Tibial nerve (tissue), 4 donors: ENCODE measurements at regions not wholly inside any gene's neighbourhood (a gene's known extent, or its start where the extent isn't known, plus 50 kb on each side); places are given as distances from the start of the nearest gene placed in this dataset.

Source experiments
- DNase-seq, 2 donors: peaks; one replicate each; pipeline ENCODE4 v3.0.0-alpha.2; 2019; ENCODE audit warnings: low spot score in 2 of 2
- H3K27ac ChIP-seq, 4 donors: fragments of 200-600 bp; sonication (generic) in 3 of 4; one replicate each; pipeline ENCODE4 v1.5.1; 2017 to 2019; ENCODE audit warnings: mild to moderate bottlenecking in 1 of 4
- H3K27me3 ChIP-seq, 2 donors: fragments of 200-600 bp; sonication (generic) in 1 of 2; one replicate each; pipeline versions ENCODE4 v1.5.1 to v1.6.0; 2017 to 2019
- H3K36me3 ChIP-seq, 3 donors: fragments of 200-600 bp; sonication (generic); one replicate each; pipeline ENCODE4 v1.5.1; 2018 to 2019
- H3K4me1 ChIP-seq, 4 donors: fragments of 200-600 bp; sonication (generic) in 3 of 4; one replicate each; pipeline ENCODE4 v1.5.1; 2017 to 2019
- H3K4me3 ChIP-seq, 4 donors: fragments of 200-600 bp; sonication (generic) in 3 of 4; one replicate each; pipeline ENCODE4 v1.5.1; 2017 to 2019; ENCODE audit warnings: mild to moderate bottlenecking in 1 of 4, moderate library complexity in 1 of 4
- H3K9me3 ChIP-seq, 4 donors: fragments of 200-600 bp; sonication (generic) in 3 of 4; one replicate each; pipeline ENCODE4 v1.5.1; 2017 to 2019
- EP300 ChIP-seq, 2 donors: sonication (generic); formaldehyde crosslinking; IDR thresholded peaks; one replicate each; pipeline ENCODE4 v1.6.1; 2017; ENCODE audit warnings: antibody characterized with exemption in 2 of 2, mild to moderate bottlenecking in 1 of 2
- POLR2A ChIP-seq, 2 donors: fragments of 450-650 bp; IDR thresholded peaks; one replicate each; pipeline ENCODE4 v1.6.1; 2017; ENCODE audit warnings: antibody characterized with exemption in 2 of 2, mild to moderate bottlenecking in 2 of 2, moderate library complexity in 2 of 2
- WGBS, 2 donors: methylation state at CpG; one replicate each; pipeline ENCODE4 v1.1.5; 2018; 5-methylcytosine and 5-hydroxymethylcytosine counted together
- TF ChIP-seq, protein P1 (sequence below), 5 experiments: fragments of 200-600 bp in 3 of 5; fragments of 450-650 bp in 2 of 5; sonication (generic) in 3 of 5; IDR thresholded peaks; one replicate each; pipeline ENCODE4 v1.5.1; 2016 to 2019; ENCODE audit warnings: antibody characterized with exemption in 5 of 5, mild to moderate bottlenecking in 3 of 5, moderate library complexity in 2 of 5

- Histone ChIP-seq H3K4me3 (no peak overlapping the region), H3K4me1 (no peaks in the 10 kb centered on the region), H3K27me3 (no peaks in the 10 kb centered on the region), H3K36me3 (no peaks in the 10 kb centered on the region), H3K9me3 (no peaks in the 10 kb centered on the region), H3K27ac (no peak overlapping the region)
- TF ChIP-seq EP300 (IDR thresholded peaks at IDR 0.05): no peak
- TF ChIP-seq POLR2A (IDR thresholded peaks at IDR 0.05): no peak
- TF ChIP-seq, protein P1, sequence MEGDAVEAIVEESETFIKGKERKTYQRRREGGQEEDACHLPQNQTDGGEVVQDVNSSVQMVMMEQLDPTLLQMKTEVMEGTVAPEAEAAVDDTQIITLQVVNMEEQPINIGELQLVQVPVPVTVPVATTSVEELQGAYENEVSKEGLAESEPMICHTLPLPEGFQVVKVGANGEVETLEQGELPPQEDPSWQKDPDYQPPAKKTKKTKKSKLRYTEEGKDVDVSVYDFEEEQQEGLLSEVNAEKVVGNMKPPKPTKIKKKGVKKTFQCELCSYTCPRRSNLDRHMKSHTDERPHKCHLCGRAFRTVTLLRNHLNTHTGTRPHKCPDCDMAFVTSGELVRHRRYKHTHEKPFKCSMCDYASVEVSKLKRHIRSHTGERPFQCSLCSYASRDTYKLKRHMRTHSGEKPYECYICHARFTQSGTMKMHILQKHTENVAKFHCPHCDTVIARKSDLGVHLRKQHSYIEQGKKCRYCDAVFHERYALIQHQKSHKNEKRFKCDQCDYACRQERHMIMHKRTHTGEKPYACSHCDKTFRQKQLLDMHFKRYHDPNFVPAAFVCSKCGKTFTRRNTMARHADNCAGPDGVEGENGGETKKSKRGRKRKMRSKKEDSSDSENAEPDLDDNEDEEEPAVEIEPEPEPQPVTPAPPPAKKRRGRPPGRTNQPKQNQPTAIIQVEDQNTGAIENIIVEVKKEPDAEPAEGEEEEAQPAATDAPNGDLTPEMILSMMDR (IDR thresholded peaks at IDR 0.05): no peak
- WGBS, 2 donors: 84 to 86% methylated on average over 1 of the region's 1 CpG
- no peak for DNase-seq
Observed at GRCh38 chr5:89950234-89950633, 459.3 kb downstream of the CETN3 start.

DNA sequence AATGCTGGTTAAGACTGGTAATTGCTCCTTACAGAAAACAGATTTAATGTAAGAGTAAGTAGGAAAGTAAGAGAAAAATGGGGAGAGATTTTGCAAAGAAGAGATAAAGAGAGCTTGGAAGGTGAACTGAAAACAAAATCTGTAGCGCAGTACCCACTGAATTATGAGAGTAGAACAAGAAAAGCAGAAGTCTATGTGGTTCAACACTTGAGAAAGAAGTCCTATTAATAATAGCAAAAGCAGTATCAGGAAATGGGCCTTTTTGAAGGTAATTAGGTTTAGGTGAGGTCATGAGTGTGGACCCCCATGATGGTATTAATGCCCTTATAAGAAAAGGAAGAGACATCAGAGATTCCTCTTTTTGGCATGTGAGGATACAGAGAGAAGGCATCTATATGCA is 460.6 kb downstream of the CETN3 start:
- Histone ChIP-seq H3K4me1 (no peaks in the 10 kb centered on the region), H3K36me3 (no peaks in the 10 kb centered on the region), H3K9me3 (no peaks in the 10 kb centered on the region), H3K27me3 (no peaks in the 10 kb centered on the region), H3K27ac (no peak overlapping the region), H3K4me3 (no peak overlapping the region)
- TF ChIP-seq POLR2A (IDR thresholded peaks at IDR 0.05) (no peak), EP300 (IDR thresholded peaks at IDR 0.05) (no peak)
- TF ChIP-seq, protein P1 (IDR thresholded peaks at IDR 0.05): no peak
- 93 to 98% methylated on average over 1 of the region's 1 CpG for WGBS, 2 donors
- DNase-seq: no peak

GRCh38 chr5:89946916-89947315 is 462.6 kb downstream of the CETN3 start:
- Histone ChIP-seq H3K9me3 (no peaks in the 10 kb centered on the region), H3K27me3 (no peaks in the 10 kb centered on the region), H3K27ac (no peak overlapping the region), H3K4me3 (no peak overlapping the region), H3K36me3 (no peaks in the 10 kb centered on the region), H3K4me1 (no peaks in the 10 kb centered on the region)
- DNase-seq: no peak
- TF ChIP-seq EP300 (IDR thresholded peaks at IDR 0.05) (no peak), POLR2A (IDR thresholded peaks at IDR 0.05) (no peak)
- TF ChIP-seq, protein P1 (IDR thresholded peaks at IDR 0.05): no peak
- 80 to 96% methylated on average over 2 of the region's 2 CpGs for WGBS, 2 donors

DNA sequence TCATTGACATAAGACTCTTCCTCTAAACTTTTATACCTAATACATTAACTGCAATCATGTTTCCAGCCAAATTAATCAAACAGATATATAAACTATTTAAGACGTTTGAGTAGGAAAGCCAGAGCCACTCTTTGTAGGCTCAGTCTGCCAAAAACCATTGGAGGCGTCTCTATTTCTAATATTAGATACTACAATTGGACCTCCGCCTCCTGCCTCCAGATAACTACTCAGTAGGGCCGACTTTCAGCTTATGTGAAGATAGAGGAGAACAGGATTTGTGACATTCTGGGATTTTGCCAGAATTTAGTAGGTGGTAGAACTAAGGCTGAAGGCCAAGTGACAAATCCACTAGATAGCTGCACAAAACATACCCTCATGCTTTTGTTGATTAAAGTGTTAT is 463.0 kb downstream of the CETN3 start:
- no peaks in the 10 kb centered on the region for H3K9me3 ChIP-seq
- H3K36me3 ChIP-seq: no peaks in the 10 kb centered on the region
- WGBS, 2 donors: 66 to 69% methylated on average over 4 of the region's 4 CpGs
- no peak overlapping the region for H3K27ac ChIP-seq
- no peak for DNase-seq
- H3K27me3 ChIP-seq: no peaks in the 10 kb centered on the region
- no peak overlapping the region for H3K4me3 ChIP-seq
- TF ChIP-seq POLR2A (IDR thresholded peaks at IDR 0.05): no peak
- TF ChIP-seq, protein P1 (IDR thresholded peaks at IDR 0.05): no peak
- TF ChIP-seq EP300 (IDR thresholded peaks at IDR 0.05): no peak
- no peaks in the 10 kb centered on the region for H3K4me1 ChIP-seq

DNA sequence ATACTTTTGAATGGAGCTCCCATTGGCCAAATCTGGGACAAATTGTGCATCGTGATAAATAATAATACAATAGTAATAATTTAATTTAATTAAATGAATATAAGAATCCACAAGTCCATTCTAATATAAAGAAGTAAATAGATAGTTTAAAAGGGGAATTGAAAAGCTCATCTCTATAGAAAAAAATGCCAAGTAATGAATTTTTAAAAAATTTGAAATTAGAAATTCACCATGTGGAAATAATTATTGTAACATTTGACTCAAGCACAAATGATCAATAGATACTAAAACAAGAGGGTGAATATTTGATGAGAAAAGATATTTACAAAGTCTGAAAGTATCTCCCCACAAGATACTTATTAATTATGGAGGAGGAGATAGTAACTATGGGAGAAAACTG is 467.4 kb downstream of the CETN3 start:
- WGBS, 2 donors: 93 to 95% methylated on average over 1 of the region's 1 CpG
- H3K9me3 ChIP-seq: no peaks in the 10 kb centered on the region
- TF ChIP-seq EP300 (IDR thresholded peaks at IDR 0.05) (no peak), POLR2A (IDR thresholded peaks at IDR 0.05) (no peak)
- TF ChIP-seq, protein P1 (IDR thresholded peaks at IDR 0.05): no peak

More for the DNA sequence above, 467.4 kb downstream of the CETN3 start:
- no peak for DNase-seq
- no peaks in the 10 kb centered on the region for H3K27me3 ChIP-seq
- H3K36me3 ChIP-seq: no peaks in the 10 kb centered on the region
- H3K4me3 ChIP-seq: no peak overlapping the region
- no peaks in the 10 kb centered on the region for H3K4me1 ChIP-seq
- H3K27ac ChIP-seq: no peak overlapping the region
